Ovary (tissue), 7 donors: ENCODE measurements at regions not wholly inside any gene's neighbourhood (a gene's known extent, or its start where the extent isn't known, plus 50 kb on each side); places are given as distances from the start of the nearest gene placed in this dataset.

ENCODE experiments used
- DNase-seq, 5 donors: peaks; one replicate each; pipeline ENCODE4 v3.0.0-alpha.2; 2019 to 2020
- H3K27ac ChIP-seq, 2 donors: fragments of 200-600 bp; one replicate each; pipeline versions ENCODE4 v1.5.1 to v1.8.0; 2019 to 2022
- H3K27me3 ChIP-seq: fragments of 200-600 bp; one replicate; pipeline ENCODE4 v1.8.0; 2022
- H3K36me3 ChIP-seq: fragments of 200-600 bp; sonication (generic); one replicate; pipeline ENCODE4 v1.5.1; 2019
- H3K4me1 ChIP-seq: one replicate; pipeline ENCODE4 v1.8.1; 2013; ENCODE audit warnings: mild to moderate bottlenecking, moderate library complexity; ENCODE audit not compliant: insufficient read depth
- H3K4me3 ChIP-seq: fragments of 200-600 bp; sonication (generic); one replicate; pipeline ENCODE4 v1.5.1; 2017
- H3K9me3 ChIP-seq, 2 donors: fragments of 200-600 bp in 1 of 2; sonication (generic) in 1 of 2; one replicate each; pipeline versions ENCODE4 v1.5.1 to v1.8.1; 2013 to 2019; ENCODE audit warnings: mild to moderate bottlenecking in 1 of 2, moderate library complexity in 1 of 2
- EP300 ChIP-seq: sonication (generic); formaldehyde crosslinking; IDR thresholded peaks from one replicate; pipeline ENCODE4 v1.6.1; 2017; ENCODE audit warnings: antibody characterized with exemption
- POLR2A ChIP-seq: fragments of 450-650 bp; IDR thresholded peaks from one replicate; pipeline ENCODE4 v1.6.1; 2017; ENCODE audit warnings: antibody characterized with exemption, mild to moderate bottlenecking, moderate library complexity
- WGBS, 3 donors: extraction: QIAGEN DNeasy Blood & Tissue Kit in 1 of 3; methylation state at CpG; one replicate each; pipeline versions ENCODE4 v1.1.5 to v1.1.7; 2013 to 2017; 5-methylcytosine and 5-hydroxymethylcytosine counted together
- intact Hi-C, 4 donors: fragments of 100-400 bp; cut with DNase I; formaldehyde crosslinking; loops; one replicate each; pipeline versions ENCODE4 v1.11.0 to v1.15.1; 2022 to 2023
- TF ChIP-seq, protein P1 (sequence below), 3 donors: fragments of 450-650 bp in 2 of 3; fragments of 200-600 bp in 1 of 3; IDR thresholded peaks; one replicate each; pipeline versions ENCODE4 v1.5.1 to v1.8.0; 2016 to 2022; ENCODE audit warnings: antibody characterized with exemption in 3 of 3, mild to moderate bottlenecking in 1 of 3
- donor health status: DM: no; HTN: no; CAD: no; lungs with moderate emphysema.
- donor health status: DM: no; HTN: no; CAD: no.
- donor health status: Bipolar disorder and iron deficiency.
- donor health status: DM: no; HTN: no; CAD: no.
- donor health status: DM: yes; HTN: yes; CAD: no.

- Histone ChIP-seq H3K9me3 (no peaks in the 10 kb centered on the region), H3K4me3 (no peak overlapping the region), H3K36me3 (no peaks in the 10 kb centered on the region), H3K27me3 (no peaks in the 10 kb centered on the region), H3K27ac (no peak overlapping the region), H3K4me1 (no peaks in the 10 kb centered on the region)
- no peak for DNase-seq
- TF ChIP-seq EP300 (no peak), POLR2A (no peak)
- TF ChIP-seq, protein P1, sequence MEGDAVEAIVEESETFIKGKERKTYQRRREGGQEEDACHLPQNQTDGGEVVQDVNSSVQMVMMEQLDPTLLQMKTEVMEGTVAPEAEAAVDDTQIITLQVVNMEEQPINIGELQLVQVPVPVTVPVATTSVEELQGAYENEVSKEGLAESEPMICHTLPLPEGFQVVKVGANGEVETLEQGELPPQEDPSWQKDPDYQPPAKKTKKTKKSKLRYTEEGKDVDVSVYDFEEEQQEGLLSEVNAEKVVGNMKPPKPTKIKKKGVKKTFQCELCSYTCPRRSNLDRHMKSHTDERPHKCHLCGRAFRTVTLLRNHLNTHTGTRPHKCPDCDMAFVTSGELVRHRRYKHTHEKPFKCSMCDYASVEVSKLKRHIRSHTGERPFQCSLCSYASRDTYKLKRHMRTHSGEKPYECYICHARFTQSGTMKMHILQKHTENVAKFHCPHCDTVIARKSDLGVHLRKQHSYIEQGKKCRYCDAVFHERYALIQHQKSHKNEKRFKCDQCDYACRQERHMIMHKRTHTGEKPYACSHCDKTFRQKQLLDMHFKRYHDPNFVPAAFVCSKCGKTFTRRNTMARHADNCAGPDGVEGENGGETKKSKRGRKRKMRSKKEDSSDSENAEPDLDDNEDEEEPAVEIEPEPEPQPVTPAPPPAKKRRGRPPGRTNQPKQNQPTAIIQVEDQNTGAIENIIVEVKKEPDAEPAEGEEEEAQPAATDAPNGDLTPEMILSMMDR (IDR thresholded peaks at IDR 0.05): no peak
- 78 to 87% (median 85%) methylated on average over 3 of the region's 3 CpGs for WGBS, 3 donors
- intact Hi-C loops: no loop called here
These were observed 146.7 kb downstream of the CARTPT start for GRCh38 chr5:71865665-71866320.

DNA sequence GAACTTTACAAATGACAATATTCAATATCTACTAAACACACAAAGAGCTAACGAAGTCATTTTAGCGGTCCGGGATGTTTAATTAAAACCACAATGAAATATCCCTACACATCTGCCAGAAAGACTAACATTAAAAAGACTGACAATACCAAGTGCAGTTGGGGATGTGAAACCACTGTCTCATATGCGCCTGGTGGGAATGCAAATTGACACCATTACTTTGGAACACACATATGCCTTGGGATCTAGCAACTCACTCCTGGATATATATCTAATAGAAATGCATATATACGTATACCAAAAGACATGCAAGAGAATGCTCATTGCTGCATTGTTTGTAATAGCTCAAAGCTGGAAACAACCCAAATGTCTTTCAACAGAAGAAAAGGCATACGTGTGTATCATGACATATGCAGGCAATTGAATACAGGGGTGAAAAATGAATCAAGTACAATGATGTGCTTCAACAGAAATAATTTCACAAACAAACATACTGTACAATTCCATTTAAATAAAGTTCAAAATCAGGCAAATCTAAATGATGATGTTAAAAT lies 153.3 kb downstream of the CARTPT start:
- intact Hi-C loops: no loop called here
- WGBS, 3 donors: 69 to 75% (median 72%) methylated on average over 6 of the region's 6 CpGs
- Histone ChIP-seq H3K9me3 (no peaks in the 10 kb centered on the region), H3K27ac (no peak overlapping the region), H3K36me3 (no peaks in the 10 kb centered on the region), H3K27me3 (no peaks in the 10 kb centered on the region), H3K4me3 (no peak overlapping the region), H3K4me1 (no peaks in the 10 kb centered on the region)
- no peak for DNase-seq
- TF ChIP-seq POLR2A (no peak), EP300 (no peak)
- TF ChIP-seq, protein P1 (IDR thresholded peaks at IDR 0.05): no peak

- 35 to 53% (median 37%) methylated on average over 1 of the region's 1 CpG for WGBS, 3 donors
- Histone ChIP-seq H3K36me3 (no peaks in the 10 kb centered on the region), H3K4me3 (no peak overlapping the region), H3K27ac (no peak overlapping the region), H3K9me3 (no peaks in the 10 kb centered on the region), H3K4me1 (no peaks in the 10 kb centered on the region), H3K27me3 (no peaks in the 10 kb centered on the region)
- no peak for DNase-seq
- intact Hi-C loops: no loop called here
- no peak for TF ChIP-seq EP300
- TF ChIP-seq POLR2A: no peak
- TF ChIP-seq, protein P1 (IDR thresholded peaks at IDR 0.05): no peak
These were observed 154.1 kb downstream of the CARTPT start for GRCh38 chr5:71873191-71873591.

- no peaks in the 10 kb centered on the region for H3K27me3 ChIP-seq
- no peaks in the 10 kb centered on the region for H3K36me3 ChIP-seq
- H3K9me3 ChIP-seq: no peaks in the 10 kb centered on the region
- no peaks in the 10 kb centered on the region for H3K4me1 ChIP-seq
- no peak for TF ChIP-seq POLR2A
- TF ChIP-seq, protein P1 (IDR thresholded peaks at IDR 0.05): no peak
- no peak for TF ChIP-seq EP300
- no peak overlapping the region for H3K4me3 ChIP-seq
- 54 to 80% (median 55%) methylated on average over 2 of the region's 2 CpGs for WGBS, 3 donors
- intact Hi-C loops: no loop called here
- no peak overlapping the region for H3K27ac ChIP-seq
- DNase-seq: no peak
These were observed 155.4 kb downstream of the CARTPT start for GRCh38 chr5:71874521-71874920.
